ENCODE measurements at regions not wholly inside any gene's neighbourhood (a gene's known extent, or its start where the extent isn't known, plus 50 kb on each side); places are given as distances from the start of the nearest gene placed in this dataset.

DNA sequence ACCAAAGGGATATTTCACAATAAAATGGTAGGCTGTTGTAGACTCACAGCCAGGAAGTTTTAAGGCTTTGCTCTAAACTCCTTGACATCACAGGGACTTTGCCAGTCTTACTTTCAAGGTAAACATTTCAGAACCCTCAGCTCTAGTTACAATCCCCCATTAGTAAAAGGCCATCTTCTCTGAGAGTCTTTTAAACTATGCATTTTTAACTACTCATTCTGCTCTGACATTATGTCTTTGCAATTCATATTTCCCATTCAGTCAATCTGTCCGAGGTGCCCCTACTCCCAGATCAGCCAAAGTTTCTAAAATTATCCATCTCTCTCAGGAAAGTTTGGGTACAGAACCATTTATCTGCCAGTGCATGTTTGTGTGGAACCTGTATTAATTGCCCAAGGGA is 1094.1 kb downstream of the TDRD15 start:
- H2BK15ac ChIP-seq (ENCODE audit: low read depth, low read length), result no peak overlapping the region
- H3K9me1 ChIP-seq (ENCODE audit: insufficient read depth, low read length), result no peaks in the 10 kb centered on the region
- no peak overlapping the region for H2BK20ac ChIP-seq (ENCODE audit: low read depth, low read length)
- no peaks in the 10 kb centered on the region for H4K20me1 ChIP-seq (ENCODE audit: insufficient read depth, low read length)
- no peak overlapping the region for H3K27ac ChIP-seq (ENCODE audit: insufficient read depth, low read length)
- POLR2A ChIA-PET (ENCODE audit: unreplicated experiment), result no interaction called here
- H2BK5ac ChIP-seq (ENCODE audit: low read depth, low read length, poor library complexity, severe bottlenecking), result no peak overlapping the region
- H2BK120ac ChIP-seq (ENCODE audit: low read depth, low read length), result no peak overlapping the region
- WGBS, 2 experiments (ENCODE audit: extremely low coverage in 2 of 2, insufficient read length in 1 of 2), result no CpG with 5 or more reads among the region's 1 CpG
- BruUV-seq (replicated peaks), result no TSS peak
- no peak overlapping the region for H3K9ac ChIP-seq (ENCODE audit: low read depth, low read length)
- H2AK9ac ChIP-seq (replicated peaks; ENCODE audit: low read depth, low read length, poor library complexity), result no peak overlapping the region
- H2AK5ac ChIP-seq (ENCODE audit: low read depth, low read length), result no peak overlapping the region
- no peak overlapping the region for H4K8ac ChIP-seq (ENCODE audit: low read depth in 2 of 2, low read length in 2 of 2)
- H3K56ac ChIP-seq (ENCODE audit: extremely low read depth, insufficient read depth, low read length), result no peak overlapping the region
- H3K36me3 ChIP-seq (ENCODE audit: control insufficient read depth, insufficient read depth, low read length), result no peaks in the 10 kb centered on the region
- no peak overlapping the region for H4K91ac ChIP-seq (ENCODE audit: insufficient read depth, low read depth, low read length)
- no peak overlapping the region for H3K23ac ChIP-seq (ENCODE audit: low read depth, low read length)
- ATAC-seq (ENCODE audit: low read depth), result no peak
- no peaks in the 10 kb centered on the region for H3K27me3 ChIP-seq (ENCODE audit: control insufficient read depth, insufficient read depth, low read length)
- DNase-seq, result no peak
- no peak overlapping the region for H3K4ac ChIP-seq (ENCODE audit: low read depth, low read length)
- no peak overlapping the region for H3K4me2 ChIP-seq (ENCODE audit: low read depth, low read length)
- H3K79me1 ChIP-seq (ENCODE audit: low read depth in 1 of 2, low read length in 2 of 2), result no peaks in the 10 kb centered on the region
- H2AFZ ChIP-seq (replicated peaks; ENCODE audit: low read length, poor library complexity), result no peak overlapping the region
- H3K4me3 ChIP-seq (ENCODE audit: insufficient read depth, low read depth, low read length), result no peak overlapping the region
- no peak overlapping the region for H4K5ac ChIP-seq (ENCODE audit: low read depth, low read length)
- CTCF ChIA-PET, result no interaction called here
- H3K9me3 ChIP-seq (ENCODE audit: control insufficient read depth, insufficient read depth, low read length), result no peaks in the 10 kb centered on the region
- no peak overlapping the region for H3K18ac ChIP-seq (ENCODE audit: low read depth, low read length)
- intact Hi-C loops (cut with micrococcal nuclease) (no loop called here), dilution Hi-C loops (cut with HindIII; ENCODE audit: low sequenced_read_pairs, unreplicated experiment) (no loop called here), in situ Hi-C loops (cut with MboI; ENCODE audit: low sequenced_read_pairs) (no loop called here)
- TF ChIP-seq MAZ (IDR thresholded peaks at IDR 0.05; ENCODE audit: borderline replicate concordance, low read depth, low read length) (no peak), FOS (IDR thresholded peaks at IDR 0.05; ENCODE audit: low read depth, low read length) (no peak)
- H3K4me1 ChIP-seq (ENCODE audit: control insufficient read depth, insufficient read depth, low read length), result no peaks in the 10 kb centered on the region
- H3K14ac ChIP-seq (replicated peaks; ENCODE audit: low read depth, low read length), result no peak overlapping the region

Measured in IMR-90 (cell line).